Fibroblast of mammary gland (primary cell): ENCODE measurements at regions not wholly inside any gene's neighbourhood (a gene's known extent, or its start where the extent isn't known, plus 50 kb on each side); places are given as distances from the start of the nearest gene placed in this dataset.

Experiments
- DNase-seq: peaks from one replicate; pipeline ENCODE4 v3.0.0-alpha.2; 2010; ENCODE audit warnings: low read depth
- H3K4me3 ChIP-seq: 2 replicates; pipeline ENCODE4 v1.5.1; 2011; ENCODE audit warnings: low read depth, mild to moderate bottlenecking, low read length, moderate library complexity; ENCODE audit not compliant: control insufficient read depth
- TF ChIP-seq, protein P1 (sequence below): conservative IDR thresholded peaks from 2 replicates; pipeline ENCODE4 v1.5.1; 2011; ENCODE audit warnings: low read depth, low read length, inconsistent platforms; ENCODE audit not compliant: control insufficient read depth, insufficient read depth

DNA sequence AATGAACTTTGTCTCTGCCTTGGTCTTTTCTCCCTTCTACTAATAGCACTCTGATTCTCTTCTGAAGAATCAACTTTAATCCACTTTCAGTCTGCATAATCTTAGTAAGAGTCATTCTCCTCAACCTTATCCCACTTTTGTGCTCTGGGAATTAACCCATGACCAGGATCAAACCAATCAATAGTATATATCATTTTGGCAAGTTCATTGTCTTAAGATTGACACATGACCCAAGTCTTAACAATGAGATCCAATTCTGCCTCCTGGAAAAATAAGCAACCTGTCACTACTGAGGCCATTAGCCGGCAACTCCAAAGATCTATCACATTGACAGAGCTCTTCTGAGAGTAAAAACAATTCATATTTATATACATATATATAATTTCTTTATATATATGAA lies 1358.4 kb upstream of the ADGRL3 start:
- H3K4me3 ChIP-seq, result no peak overlapping the region
- TF ChIP-seq, protein P1, sequence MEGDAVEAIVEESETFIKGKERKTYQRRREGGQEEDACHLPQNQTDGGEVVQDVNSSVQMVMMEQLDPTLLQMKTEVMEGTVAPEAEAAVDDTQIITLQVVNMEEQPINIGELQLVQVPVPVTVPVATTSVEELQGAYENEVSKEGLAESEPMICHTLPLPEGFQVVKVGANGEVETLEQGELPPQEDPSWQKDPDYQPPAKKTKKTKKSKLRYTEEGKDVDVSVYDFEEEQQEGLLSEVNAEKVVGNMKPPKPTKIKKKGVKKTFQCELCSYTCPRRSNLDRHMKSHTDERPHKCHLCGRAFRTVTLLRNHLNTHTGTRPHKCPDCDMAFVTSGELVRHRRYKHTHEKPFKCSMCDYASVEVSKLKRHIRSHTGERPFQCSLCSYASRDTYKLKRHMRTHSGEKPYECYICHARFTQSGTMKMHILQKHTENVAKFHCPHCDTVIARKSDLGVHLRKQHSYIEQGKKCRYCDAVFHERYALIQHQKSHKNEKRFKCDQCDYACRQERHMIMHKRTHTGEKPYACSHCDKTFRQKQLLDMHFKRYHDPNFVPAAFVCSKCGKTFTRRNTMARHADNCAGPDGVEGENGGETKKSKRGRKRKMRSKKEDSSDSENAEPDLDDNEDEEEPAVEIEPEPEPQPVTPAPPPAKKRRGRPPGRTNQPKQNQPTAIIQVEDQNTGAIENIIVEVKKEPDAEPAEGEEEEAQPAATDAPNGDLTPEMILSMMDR, result no peak

DNA sequence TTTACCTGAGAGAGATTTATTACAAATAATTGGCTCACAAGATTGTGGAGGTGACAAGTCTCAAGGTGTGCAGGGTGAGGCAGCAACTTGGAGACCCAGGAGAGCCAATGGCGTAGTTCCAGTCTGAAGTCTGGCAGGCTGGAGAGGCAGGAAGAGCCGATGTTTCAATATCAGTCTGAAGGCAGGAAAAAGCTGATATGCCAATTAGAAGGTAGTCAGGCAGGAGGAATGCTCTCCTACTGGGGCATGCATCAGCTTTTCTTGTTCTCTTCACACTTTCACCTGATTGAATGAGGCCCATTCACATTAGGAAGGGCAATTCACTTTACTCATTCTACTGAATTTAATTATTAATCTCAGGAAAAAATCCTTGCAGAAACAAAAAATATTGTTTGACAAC lies 1351.7 kb upstream of the ADGRL3 start:
- no peak overlapping the region for H3K4me3 ChIP-seq
- DNase-seq, result no peak
- TF ChIP-seq, protein P1, result no peak

More for the DNA sequence above, 1358.4 kb upstream of the ADGRL3 start:
- no peak for DNase-seq

DNA sequence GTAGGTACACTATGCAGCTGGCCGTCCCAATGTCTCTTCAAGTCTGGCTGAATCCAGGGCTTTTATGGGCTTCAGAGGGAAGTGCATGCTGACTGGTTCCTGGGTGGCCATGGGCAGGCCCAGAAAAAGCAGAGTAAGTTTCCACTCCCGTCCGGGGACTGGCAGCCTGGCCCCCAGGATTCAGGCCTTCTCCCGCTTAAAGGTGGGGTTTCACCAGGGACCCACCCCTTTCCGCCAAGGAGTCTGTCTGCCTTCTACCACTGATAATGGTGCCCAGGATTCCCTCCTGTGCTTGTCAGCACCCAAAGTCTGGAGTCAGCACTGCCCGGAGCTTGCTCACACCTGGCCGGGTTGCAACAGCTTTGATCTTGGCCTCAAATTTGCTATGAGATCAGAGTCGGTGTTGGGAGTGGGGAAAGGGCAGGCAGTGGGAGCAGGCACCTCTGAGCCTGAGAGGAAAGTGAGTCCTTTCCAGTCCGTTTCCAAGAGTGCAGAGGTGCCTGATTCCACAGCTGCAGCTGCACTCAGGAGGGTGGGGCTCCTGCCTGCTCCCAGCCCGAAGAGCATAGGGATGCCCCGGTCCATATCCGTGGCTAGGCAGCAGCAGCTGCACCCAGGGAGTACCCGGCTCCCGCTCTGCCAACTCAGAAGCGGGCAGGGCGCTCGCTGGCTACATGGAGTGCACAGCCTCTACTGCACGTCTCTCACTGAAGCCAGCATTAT lies 1344.3 kb upstream of the ADGRL3 start:
- DNase-seq, result no peak
- TF ChIP-seq, protein P1, result no peak
- no peak overlapping the region for H3K4me3 ChIP-seq

DNA sequence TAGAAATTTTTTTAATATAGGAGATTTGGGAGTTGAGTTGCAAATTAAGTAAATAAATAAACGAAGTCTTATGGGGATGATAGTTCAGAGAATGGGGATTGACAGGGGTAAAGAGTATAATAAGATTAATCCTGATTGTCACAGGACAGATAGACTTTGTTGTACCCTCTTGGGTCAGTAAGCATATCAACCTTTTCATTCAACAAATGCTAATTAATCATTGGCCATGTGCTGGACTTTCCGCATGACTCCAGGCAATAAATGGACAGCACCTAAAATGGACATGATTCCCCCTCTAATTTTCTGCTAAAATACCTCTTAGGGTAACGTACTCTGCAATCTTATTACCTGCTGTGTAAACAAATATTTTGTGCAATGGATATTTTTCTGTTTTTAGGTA lies 1331.1 kb upstream of the ADGRL3 start:
- no peak overlapping the region for H3K4me3 ChIP-seq
- TF ChIP-seq, protein P1, result no peak
- DNase-seq, result no peak

DNA sequence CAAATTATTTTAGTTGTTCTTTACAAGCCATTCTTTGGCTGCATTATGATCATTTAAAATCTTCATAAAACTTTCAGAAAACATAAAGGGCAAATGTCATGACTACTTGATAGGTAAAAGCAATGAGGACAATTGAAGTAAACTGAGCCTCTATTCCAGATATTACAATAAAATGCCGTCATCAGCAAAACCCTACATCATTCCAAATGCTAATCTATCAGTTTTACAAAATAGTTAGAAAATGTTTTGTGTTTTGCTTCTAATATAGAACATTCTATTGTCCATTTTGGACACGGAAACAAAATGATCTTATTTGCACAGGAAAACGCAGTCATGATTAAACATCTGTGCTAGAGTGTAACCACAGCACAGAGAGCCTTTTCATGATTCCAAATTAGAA lies 1330.6 kb upstream of the ADGRL3 start:
- H3K4me3 ChIP-seq, result no peak overlapping the region
- TF ChIP-seq, protein P1, result no peak
- no peak for DNase-seq

DNA sequence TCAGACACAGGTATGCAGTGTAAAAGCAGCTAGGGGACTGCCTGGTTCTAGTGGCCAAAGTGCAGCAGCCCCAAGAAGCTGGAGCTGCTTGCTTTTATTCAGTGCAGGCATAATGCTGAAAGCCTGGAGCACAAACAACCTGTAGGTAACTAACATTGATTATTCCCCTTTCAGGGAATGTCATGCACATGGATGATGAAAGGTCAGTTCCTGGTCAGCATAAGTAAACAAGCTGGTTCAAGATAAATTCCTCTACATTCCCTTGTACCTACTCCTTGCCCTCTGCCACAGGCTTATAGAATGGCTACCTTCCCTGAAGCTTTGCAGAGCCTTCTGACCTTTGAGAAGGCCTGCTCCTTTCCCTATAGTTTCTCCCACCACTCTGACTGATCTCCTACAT lies 1318.5 kb upstream of the ADGRL3 start:
- H3K4me3 ChIP-seq, result no peak overlapping the region
- no peak for DNase-seq
- TF ChIP-seq, protein P1, result no peak
